ENCODE measurements at regions not wholly inside any gene's neighbourhood (a gene's known extent, or its start where the extent isn't known, plus 50 kb on each side); places are given as distances from the start of the nearest gene placed in this dataset.

DNA sequence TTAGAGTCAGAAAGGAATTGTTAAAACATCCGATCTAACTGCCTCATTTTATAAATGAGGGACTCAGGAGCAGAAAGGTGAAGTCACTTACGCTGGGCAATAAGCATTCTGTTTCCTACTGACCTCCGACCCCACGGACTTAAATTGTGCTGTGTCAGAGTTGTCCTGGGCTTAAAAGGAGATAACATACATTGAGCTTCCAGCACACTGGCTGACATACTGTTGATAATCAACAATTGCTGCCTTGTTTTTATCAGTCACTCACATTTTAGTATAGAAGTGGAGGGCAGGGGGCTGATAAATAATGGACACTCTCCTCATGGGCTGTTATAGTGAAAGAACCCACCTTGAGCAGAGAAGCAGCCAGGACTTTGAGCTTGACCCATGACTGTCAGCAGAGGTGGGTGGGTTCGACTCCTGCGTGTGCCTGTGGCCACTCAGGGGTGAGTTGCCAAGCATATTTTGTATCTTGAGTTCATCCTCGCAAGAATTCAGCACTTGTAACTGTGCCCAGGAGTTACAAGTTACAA is 166.5 kb upstream of the JARID2 start:
- TF ChIP-seq, protein P1, sequence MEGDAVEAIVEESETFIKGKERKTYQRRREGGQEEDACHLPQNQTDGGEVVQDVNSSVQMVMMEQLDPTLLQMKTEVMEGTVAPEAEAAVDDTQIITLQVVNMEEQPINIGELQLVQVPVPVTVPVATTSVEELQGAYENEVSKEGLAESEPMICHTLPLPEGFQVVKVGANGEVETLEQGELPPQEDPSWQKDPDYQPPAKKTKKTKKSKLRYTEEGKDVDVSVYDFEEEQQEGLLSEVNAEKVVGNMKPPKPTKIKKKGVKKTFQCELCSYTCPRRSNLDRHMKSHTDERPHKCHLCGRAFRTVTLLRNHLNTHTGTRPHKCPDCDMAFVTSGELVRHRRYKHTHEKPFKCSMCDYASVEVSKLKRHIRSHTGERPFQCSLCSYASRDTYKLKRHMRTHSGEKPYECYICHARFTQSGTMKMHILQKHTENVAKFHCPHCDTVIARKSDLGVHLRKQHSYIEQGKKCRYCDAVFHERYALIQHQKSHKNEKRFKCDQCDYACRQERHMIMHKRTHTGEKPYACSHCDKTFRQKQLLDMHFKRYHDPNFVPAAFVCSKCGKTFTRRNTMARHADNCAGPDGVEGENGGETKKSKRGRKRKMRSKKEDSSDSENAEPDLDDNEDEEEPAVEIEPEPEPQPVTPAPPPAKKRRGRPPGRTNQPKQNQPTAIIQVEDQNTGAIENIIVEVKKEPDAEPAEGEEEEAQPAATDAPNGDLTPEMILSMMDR (IDR thresholded peaks at IDR 0.05; ENCODE audit: insufficient read depth, low read depth, low read length) = no peak
- no peak for TF ChIP-seq EZH2 (IDR thresholded peaks at IDR 0.05; ENCODE audit: insufficient read depth, low read length)
